Ascending aorta (tissue), 2 donors: ENCODE measurements at regions not wholly inside any gene's neighbourhood (a gene's known extent, or its start where the extent isn't known, plus 50 kb on each side); places are given as distances from the start of the nearest gene placed in this dataset.

Experiments used
- DNase-seq, 2 donors: peaks; one replicate each; pipeline ENCODE4 v3.0.0-alpha.2; 2019; ENCODE audit warnings: low spot score in 2 of 2
- H3K27ac ChIP-seq, 2 donors: fragments of 200-600 bp; sonication (generic); one replicate each; pipeline ENCODE4 v1.5.1; 2016 to 2017; ENCODE audit warnings: mild to moderate bottlenecking in 1 of 2
- H3K27me3 ChIP-seq: fragments of 200-600 bp; sonication (generic); one replicate; pipeline ENCODE4 v1.5.1; 2017
- H3K36me3 ChIP-seq, 2 donors: fragments of 200-600 bp; sonication (generic); one replicate each; pipeline ENCODE4 v1.5.1; 2016
- H3K4me1 ChIP-seq, 2 donors: fragments of 200-600 bp; sonication (generic); one replicate each; pipeline ENCODE4 v1.5.1; 2016 to 2017; ENCODE audit warnings: mild to moderate bottlenecking in 1 of 2
- H3K4me3 ChIP-seq, 2 donors: fragments of 200-600 bp; sonication (generic); one replicate each; pipeline ENCODE4 v1.5.1; 2016 to 2017; ENCODE audit warnings: mild to moderate bottlenecking in 1 of 2
- H3K9me3 ChIP-seq, 2 donors: fragments of 200-600 bp; sonication (generic); one replicate each; pipeline ENCODE4 v1.5.1; 2016
- CTCF ChIP-seq, 3 experiments: fragments of 200-600 bp in 2 of 3; fragments of 450-650 bp in 1 of 3; sonication (generic) in 2 of 3; IDR thresholded peaks; one replicate each; pipeline ENCODE4 v1.5.1; 2016 to 2019; ENCODE audit warnings: antibody characterized with exemption in 3 of 3, mild to moderate bottlenecking in 1 of 3, moderate library complexity in 1 of 3
- intact Hi-C: fragments of 100-400 bp; cut with DNase I; formaldehyde crosslinking; loops from one replicate; pipeline ENCODE4 v1.15.1; 2023

- peak overlapping the region; percentile 87 to 91 for H3K27ac ChIP-seq
- no peaks in the 10 kb centered on the region for H3K9me3 ChIP-seq
- H3K4me1 ChIP-seq = peaks cover 20 to 41% of the 10 kb centered on the region in 2 donors
- no peak for TF ChIP-seq CTCF (IDR thresholded peaks at IDR 0.05)
- intact Hi-C loops = loop anchor here (2.0 to 10.0 kb wide), 5 partner anchors 15 to 273 kb away; partner anchors contain the start of gene RYBP
- H3K27me3 ChIP-seq = no peaks in the 10 kb centered on the region
- DNase-seq = peak in 1 of 2 donors; percentile 73
- H3K4me3 ChIP-seq = peak overlapping the region; percentile 37 to 39
- H3K36me3 ChIP-seq = no peaks in the 10 kb centered on the region
These were observed 387.0 kb upstream of the PROK2 start for GRCh38 chr3:72171946-72172345.

GRCh38 chr3:72171463-72171881 is 386.5 kb upstream of the PROK2 start:
- intact Hi-C loops = loop anchor here (2.0 to 10.0 kb wide), 4 partner anchors 15 to 273 kb away; partner anchors contain the start of gene RYBP
- H3K27ac ChIP-seq = peak overlapping the region; percentile 87 to 91
- peak overlapping the region; percentile 37 to 39 for H3K4me3 ChIP-seq
- no peaks in the 10 kb centered on the region for H3K9me3 ChIP-seq
- no peak for TF ChIP-seq CTCF (IDR thresholded peaks at IDR 0.05)
- DNase-seq = peak in 1 of 2 donors; percentile 72
- H3K36me3 ChIP-seq = no peaks in the 10 kb centered on the region
- no peaks in the 10 kb centered on the region for H3K27me3 ChIP-seq
- peaks cover 16 to 37% of the 10 kb centered on the region in 2 donors for H3K4me1 ChIP-seq

- DNase-seq = no peak
- no peak for TF ChIP-seq CTCF (IDR thresholded peaks at IDR 0.05)
- no peak overlapping the region for H3K27ac ChIP-seq
These were observed 384.9 kb upstream of the PROK2 start for GRCh38 chr3:72169561-72170472.

GRCh38 chr3:72169120-72169519 is 384.2 kb upstream of the PROK2 start:
- intact Hi-C loops = no loop called here
- H3K4me3 ChIP-seq = no peak overlapping the region
- no peaks in the 10 kb centered on the region for H3K27me3 ChIP-seq
- H3K27ac ChIP-seq = no peak overlapping the region
- no peaks in the 10 kb centered on the region for H3K36me3 ChIP-seq
- H3K9me3 ChIP-seq = no peaks in the 10 kb centered on the region
- H3K4me1 ChIP-seq = peaks cover 15 to 25% of the 10 kb centered on the region in 2 donors
- TF ChIP-seq CTCF (IDR thresholded peaks at IDR 0.05) = no peak
- DNase-seq = no peak

More at GRCh38 chr3:72169561-72170472, 384.9 kb upstream of the PROK2 start:
- H3K36me3 ChIP-seq = no peaks in the 10 kb centered on the region
- H3K4me3 ChIP-seq = no peak overlapping the region
- H3K4me1 ChIP-seq = peaks cover 15 to 32% of the 10 kb centered on the region in 2 donors
- H3K27me3 ChIP-seq = no peaks in the 10 kb centered on the region
- no peaks in the 10 kb centered on the region for H3K9me3 ChIP-seq
- intact Hi-C loops = loop anchor here (2.0 to 10.0 kb wide), 4 partner anchors 13 to 275 kb away; partner anchors contain the start of gene RYBP

- no peaks in the 10 kb centered on the region for H3K36me3 ChIP-seq
- no peak for DNase-seq
- no peak overlapping the region for H3K4me3 ChIP-seq
- no peaks in the 10 kb centered on the region for H3K9me3 ChIP-seq
- H3K27me3 ChIP-seq = no peaks in the 10 kb centered on the region
- no peak for TF ChIP-seq CTCF (IDR thresholded peaks at IDR 0.05)
- no peaks in the 10 kb centered on the region for H3K4me1 ChIP-seq
- H3K27ac ChIP-seq = no peak overlapping the region
- intact Hi-C loops = no loop called here
These were observed 380.9 kb upstream of the PROK2 start for GRCh38 chr3:72165808-72166207.
